HEK293T (cell line): ENCODE measurements at regions not wholly inside any gene's neighbourhood (a gene's known extent, or its start where the extent isn't known, plus 50 kb on each side); places are given as distances from the start of the nearest gene placed in this dataset.

Experiments used
- CTCF ChIA-PET: fragments of 350-600 bp; formaldehyde crosslinking; extraction: SDS; loops from one replicate; lab custom pipeline; 2021; ENCODE audit warnings: antibody characterized with exemption, inconsistent platforms; lab: Yijun Ruan, JAX
- POLR2A ChIA-PET: fragments of 350-600 bp; formaldehyde crosslinking; extraction: SDS; loops from one replicate; lab custom pipeline; 2020; ENCODE audit warnings: antibody characterized with exemption, inconsistent platforms; lab: Yijun Ruan, JAX
- DNase-seq: peaks from one replicate; pipeline ENCODE4 v3.0.0; 2012; ENCODE audit warnings: mixed read lengths; ENCODE audit errors: extremely low spot score
- ARNT ChIP-seq: fragments of 450-650 bp; IDR thresholded peaks from 2 replicates; pipeline ENCODE4 v1.6.1; 2017; ENCODE audit warnings: mild to moderate bottlenecking
- BHLHE40 ChIP-seq: fragments of 450-650 bp; IDR thresholded peaks from 2 replicates; pipeline ENCODE4 v1.6.1; 2016; ENCODE audit warnings: mild to moderate bottlenecking, moderate library complexity, borderline replicate concordance
- CTBP1 ChIP-seq: fragments of 450-650 bp; IDR thresholded peaks from 2 replicates; pipeline ENCODE4 v1.6.1; 2016; ENCODE audit warnings: borderline replicate concordance
- ELF4 ChIP-seq: fragments of 450-650 bp; IDR thresholded peaks from 2 replicates; pipeline ENCODE4 v1.6.1; 2017; ENCODE audit warnings: antibody characterized with exemption
- FOXA1 ChIP-seq: fragments of 450-650 bp; IDR thresholded peaks from 2 replicates; pipeline ENCODE4 v1.6.1; 2016; ENCODE audit warnings: mild to moderate bottlenecking
- FOXK2 ChIP-seq: fragments of 450-650 bp; IDR thresholded peaks from 2 replicates; pipeline ENCODE4 v1.6.1; 2016; ENCODE audit warnings: mild to moderate bottlenecking
- FOXM1 ChIP-seq: fragments of 450-650 bp; IDR thresholded peaks from 2 replicates; pipeline ENCODE4 v1.6.1; 2017; ENCODE audit warnings: mild to moderate bottlenecking, borderline replicate concordance
- HDGF ChIP-seq: fragments of 450-650 bp; IDR thresholded peaks from 2 replicates; pipeline ENCODE4 v1.6.1; 2017; ENCODE audit warnings: antibody characterized with exemption, borderline replicate concordance
- L3MBTL2 ChIP-seq: fragments of 450-650 bp; conservative IDR thresholded peaks from 2 replicates; pipeline ENCODE4 v1.6.1; 2016; ENCODE audit warnings: mild to moderate bottlenecking
- LEF1 ChIP-seq: fragments of 450-650 bp; IDR thresholded peaks from 2 replicates; pipeline ENCODE4 v1.6.1; 2017; ENCODE audit warnings: mild to moderate bottlenecking, borderline replicate concordance
- NFRKB ChIP-seq: fragments of 450-650 bp; IDR thresholded peaks from 2 replicates; pipeline ENCODE4 v1.6.1; 2016; ENCODE audit warnings: mild to moderate bottlenecking, moderate library complexity
- SP1 ChIP-seq: fragments of 450-650 bp; IDR thresholded peaks from 2 replicates; pipeline ENCODE4 v1.6.1; 2017
- SUZ12 ChIP-seq: fragments of 450-650 bp; IDR thresholded peaks from 2 replicates; pipeline ENCODE4 v1.6.1; 2016; ENCODE audit warnings: mild to moderate bottlenecking
- TARDBP ChIP-seq: fragments of 450-650 bp; IDR thresholded peaks from 2 replicates; pipeline ENCODE4 v1.6.1; 2016
- ZNF384 ChIP-seq: fragments of 450-650 bp; IDR thresholded peaks from 2 replicates; pipeline ENCODE4 v1.6.1; 2016
- TF ChIP-seq, protein P1 (sequence below): fragments of 450-650 bp; IDR thresholded peaks from 2 replicates; pipeline ENCODE4 v1.6.1; 2016

DNA sequence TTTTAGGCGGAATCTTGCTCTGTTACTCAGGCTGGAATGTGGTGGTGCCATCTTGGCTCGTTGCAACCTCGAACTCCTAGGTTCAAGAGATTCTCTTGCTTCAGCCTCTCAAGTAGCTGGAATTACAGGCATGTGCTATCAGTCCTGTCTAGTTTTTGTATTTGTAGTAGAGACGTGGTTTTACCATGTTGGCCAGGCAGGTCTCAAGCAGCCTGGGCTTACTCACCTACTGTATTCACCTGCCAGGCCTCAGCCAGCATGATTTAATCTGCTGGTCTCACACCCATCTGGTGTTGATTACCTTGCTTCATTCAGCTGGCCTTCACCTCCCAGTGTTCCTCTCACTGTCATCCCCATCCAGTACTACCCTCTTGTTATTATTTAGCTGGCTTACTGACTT lies 102.0 kb downstream of the IL12A start:
- POLR2A ChIA-PET = no interaction called here

DNA sequence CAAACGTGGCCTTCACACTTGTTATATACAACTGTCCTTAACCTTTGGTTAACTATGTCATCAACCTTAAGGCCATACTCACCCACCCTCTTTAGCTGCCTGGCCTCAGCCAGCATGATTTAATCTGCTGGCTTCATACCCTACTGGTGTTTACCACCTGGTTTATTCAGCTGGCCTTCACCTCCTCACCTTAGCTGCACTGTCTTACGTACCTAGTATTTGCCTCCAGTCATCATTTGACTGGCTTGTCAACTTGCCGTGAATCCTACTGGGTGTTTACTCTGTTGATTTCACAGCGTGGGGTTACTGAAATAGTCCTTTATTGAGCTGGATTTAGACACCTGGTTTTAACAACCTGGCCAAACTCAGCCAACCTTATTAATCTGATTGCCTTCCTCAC lies 102.8 kb downstream of the IL12A start:
- no peak for DNase-seq
- ChIA-PET POLR2A (no interaction called here), CTCF (no interaction called here)
- TF ChIP-seq FOXM1 (no peak), NFRKB (no peak), ARNT (no peak), ELF4 (no peak), BHLHE40 (no peak), CTBP1 (no peak), FOXA1 (no peak), FOXK2 (no peak), SUZ12 (no peak), TARDBP (no peak), LEF1 (no peak), SP1 (no peak), ZNF384 (no peak), HDGF (no peak), L3MBTL2 (no peak)

More for the DNA sequence above, 102.0 kb downstream of the IL12A start:
- CTCF ChIA-PET = no interaction called here
- TF ChIP-seq LEF1 (no peak), SUZ12 (no peak), HDGF (no peak), ELF4 (no peak), FOXK2 (no peak), CTBP1 (no peak), BHLHE40 (no peak), SP1 (no peak), FOXM1 (no peak), FOXA1 (no peak), ARNT (no peak), L3MBTL2 (no peak)
- DNase-seq = no peak

DNA sequence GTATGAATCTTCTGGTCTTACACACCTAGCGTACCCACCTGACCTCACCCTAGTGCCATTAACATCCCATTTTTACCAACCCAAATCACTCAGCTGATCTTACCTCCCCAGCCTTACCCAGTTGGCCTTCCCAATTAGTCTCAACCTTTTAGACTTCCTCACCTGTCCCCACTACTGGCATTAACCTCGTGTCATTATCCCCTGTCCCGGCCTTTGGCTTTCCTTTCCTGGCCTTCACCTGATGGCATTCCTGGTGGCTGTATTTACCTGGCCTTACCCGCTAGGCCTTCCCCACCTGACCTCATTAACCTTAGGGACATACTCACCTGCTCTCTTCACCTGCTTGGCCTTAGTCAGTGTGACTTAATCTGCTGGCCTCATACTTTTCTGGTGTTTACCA lies 104.1 kb downstream of the IL12A start:
- ChIA-PET POLR2A (no interaction called here), CTCF (no interaction called here)
- DNase-seq = no peak

DNA sequence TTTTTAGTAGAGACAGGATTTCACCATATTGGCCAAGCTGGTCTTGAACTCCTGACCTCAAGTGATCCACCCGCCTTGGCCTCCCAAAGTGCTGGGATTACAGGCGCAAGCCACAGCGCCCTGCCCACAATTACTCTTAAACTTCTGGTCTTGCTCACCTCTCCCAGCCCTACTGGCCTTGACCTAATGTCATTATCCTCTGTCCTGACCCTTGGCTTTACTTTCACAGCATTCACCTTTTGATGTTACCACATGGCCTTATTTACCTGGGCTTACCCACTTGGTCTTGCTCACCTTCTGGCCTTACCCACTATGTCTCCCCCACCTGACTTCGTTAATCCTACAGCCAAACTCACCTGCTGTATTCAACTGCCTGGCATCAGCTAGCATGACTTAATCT lies 105.9 kb downstream of the IL12A start:
- DNase-seq = no peak
- CTCF ChIA-PET = no interaction called here
- POLR2A ChIA-PET = no interaction called here
- TF ChIP-seq, protein P1, sequence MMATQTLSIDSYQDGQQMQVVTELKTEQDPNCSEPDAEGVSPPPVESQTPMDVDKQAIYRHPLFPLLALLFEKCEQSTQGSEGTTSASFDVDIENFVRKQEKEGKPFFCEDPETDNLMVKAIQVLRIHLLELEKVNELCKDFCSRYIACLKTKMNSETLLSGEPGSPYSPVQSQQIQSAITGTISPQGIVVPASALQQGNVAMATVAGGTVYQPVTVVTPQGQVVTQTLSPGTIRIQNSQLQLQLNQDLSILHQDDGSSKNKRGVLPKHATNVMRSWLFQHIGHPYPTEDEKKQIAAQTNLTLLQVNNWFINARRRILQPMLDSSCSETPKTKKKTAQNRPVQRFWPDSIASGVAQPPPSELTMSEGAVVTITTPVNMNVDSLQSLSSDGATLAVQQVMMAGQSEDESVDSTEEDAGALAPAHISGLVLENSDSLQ = no peak
- TF ChIP-seq ELF4 (no peak), ARNT (no peak), TARDBP (no peak), LEF1 (no peak), SUZ12 (no peak), SP1 (no peak), FOXM1 (no peak), HDGF (no peak), NFRKB (no peak), FOXA1 (no peak), BHLHE40 (no peak), L3MBTL2 (no peak), CTBP1 (no peak)

More for the DNA sequence above, 104.1 kb downstream of the IL12A start:
- no peak for TF ChIP-seq ZNF384
- no peak for TF ChIP-seq CTBP1
- TF ChIP-seq FOXK2 = no peak

DNA sequence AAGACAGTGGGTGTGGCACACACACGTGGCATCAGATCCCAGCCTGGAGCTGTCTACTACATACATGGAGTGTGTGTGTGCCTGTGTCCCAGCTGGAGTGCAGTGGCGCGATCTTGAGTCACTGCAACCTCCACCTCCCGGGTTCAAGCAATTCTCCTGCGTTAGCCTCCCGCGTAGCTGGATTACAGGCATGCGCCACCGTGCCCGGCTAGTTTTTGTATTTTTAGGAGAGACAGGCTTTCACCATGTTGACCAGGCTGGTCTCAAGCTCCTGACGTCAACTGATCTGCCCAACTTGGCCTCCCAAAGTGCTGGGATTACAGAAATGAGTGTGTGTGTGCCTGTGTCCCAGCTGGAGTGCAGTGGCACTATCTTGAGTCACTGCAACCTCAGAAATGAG lies 108.8 kb downstream of the IL12A start:
- TF ChIP-seq FOXM1 (no peak), LEF1 (no peak), ARNT (no peak), FOXA1 (no peak), SP1 (no peak), FOXK2 (no peak), ZNF384 (no peak), NFRKB (no peak), HDGF (no peak), CTBP1 (no peak), BHLHE40 (no peak), SUZ12 (no peak), L3MBTL2 (no peak), TARDBP (no peak)
- TF ChIP-seq, protein P1 = no peak
- ChIA-PET CTCF (no interaction called here), POLR2A (no interaction called here)
- no peak for DNase-seq

DNA sequence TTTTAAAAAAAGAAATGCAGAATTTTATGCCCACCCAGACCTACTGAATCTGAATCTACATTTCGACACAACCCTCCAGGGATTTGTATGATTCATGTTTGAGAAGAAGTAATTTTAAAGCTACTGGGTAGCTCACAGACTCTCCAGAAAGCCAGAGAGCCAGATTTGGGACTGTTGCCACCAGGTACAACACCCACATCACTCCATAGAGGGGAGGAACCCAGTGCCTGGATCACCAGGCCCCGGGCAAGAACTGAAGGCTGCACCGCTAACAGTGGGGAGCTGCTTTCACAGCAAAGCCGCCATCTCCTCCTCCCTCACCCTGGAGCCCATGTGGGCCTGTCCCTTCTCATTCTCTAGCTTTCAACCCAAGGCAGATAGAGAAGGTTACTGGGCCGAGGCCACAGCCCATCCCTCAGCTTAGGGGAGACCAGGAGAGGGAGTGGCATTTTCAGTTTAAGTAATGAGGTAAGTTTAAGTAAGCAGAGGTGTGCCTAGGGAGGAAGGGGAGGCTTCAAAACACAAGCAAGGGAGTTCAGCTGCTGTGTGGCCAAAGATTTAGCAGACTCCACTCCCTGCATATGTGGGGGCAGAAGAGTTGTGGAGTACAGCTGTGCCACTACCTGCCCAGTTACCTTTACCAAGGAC lies 109.8 kb downstream of the IL12A start:
- ChIA-PET POLR2A (no interaction called here), CTCF (no interaction called here)
- TF ChIP-seq NFRKB (no peak), CTBP1 (no peak), ZNF384 (no peak), ELF4 (no peak), FOXK2 (no peak), FOXA1 (no peak), SUZ12 (no peak), L3MBTL2 (no peak), TARDBP (no peak)
- no peak for DNase-seq

DNA sequence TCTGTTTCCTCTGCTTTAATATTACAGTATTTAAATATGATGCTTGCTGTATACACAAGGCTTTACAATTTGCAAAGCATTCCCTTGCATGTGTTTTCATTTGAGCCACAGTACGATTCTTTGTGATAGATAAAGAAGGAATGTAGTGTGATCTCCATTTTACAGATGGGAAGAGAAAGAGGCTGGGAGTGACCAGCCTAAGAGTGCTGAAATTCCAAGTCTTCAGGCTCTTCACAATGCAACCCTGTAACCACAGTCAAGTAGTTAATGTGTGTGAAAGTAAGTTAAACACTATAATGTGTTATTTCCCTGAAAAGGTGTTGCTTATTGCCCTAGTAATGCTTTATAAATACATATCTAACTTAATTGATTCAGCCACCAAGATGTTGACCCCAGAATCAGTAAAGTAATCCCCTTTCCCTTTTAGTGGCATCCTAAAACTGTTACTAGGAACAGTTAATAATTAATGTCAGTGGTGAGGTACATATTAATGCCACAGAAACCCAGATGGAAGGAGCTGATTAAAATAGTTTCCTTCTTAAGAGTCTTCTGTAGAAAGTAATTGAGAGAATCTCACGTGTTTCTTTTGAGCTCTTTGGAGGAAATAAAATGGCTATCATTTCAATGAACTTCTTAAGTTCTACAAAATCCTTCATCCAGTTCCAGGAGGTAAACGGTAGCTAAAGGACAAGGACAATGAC lies 110.4 kb downstream of the IL12A start:
- DNase-seq = no peak
- ChIA-PET POLR2A (no interaction called here), CTCF (no interaction called here)
- TF ChIP-seq FOXK2 (no peak), LEF1 (no peak), TARDBP (no peak), ZNF384 (no peak), SUZ12 (no peak), L3MBTL2 (no peak), HDGF (no peak), CTBP1 (no peak), FOXM1 (no peak), FOXA1 (no peak), SP1 (no peak), BHLHE40 (no peak), ARNT (no peak), NFRKB (no peak)
- TF ChIP-seq, protein P1 = no peak
